Natural killer cell treated with Interleukin-12 subunit alpha and Interleukin-12 subunit beta and Interleukin-15 and Interleukin-18, amount 100 ng/mL, for 72 hours (primary cell): ENCODE measurements at regions not wholly inside any gene's neighbourhood (a gene's known extent, or its start where the extent isn't known, plus 50 kb on each side); places are given as distances from the start of the nearest gene placed in this dataset.
"Not testable (repeated sequence)": the region's sequence is repeated elsewhere in the genome, so short reads cannot be mapped to it uniquely, and the experiment has no call there.

Source experiments
- ATAC-seq, 2 donors: fragments of 150-1000 bp; cut with Tn5 transposase in 1 of 2; sonication (Bioruptor Pico), chemical (Tn5 transposase) in 1 of 2; 2 replicates each; pipeline ENCODE4 v1.10.0; 2021
- DNase-seq: peaks from one replicate; pipeline ENCODE4 v3.0.0; 2022; ENCODE audit warnings: low spot score
- H3K27ac Mint-ChIP-seq, 2 donors: 1 replicate in 1 of 2; 2 replicates in 1 of 2; pipeline ENCODE4 v1.8.0; 2022; ENCODE audit warnings: mixed read lengths in 2 of 2, mild to moderate bottlenecking in 1 of 2, moderate library complexity in 1 of 2
- H3K27me3 Mint-ChIP-seq, 2 donors: 1 replicate in 1 of 2; 2 replicates in 1 of 2; pipeline ENCODE4 v1.8.0; 2022; ENCODE audit warnings: mixed read lengths in 2 of 2
- H3K36me3 Mint-ChIP-seq: one replicate; pipeline ENCODE4 v1.8.0; 2022; ENCODE audit warnings: mixed read lengths
- H3K4me1 Mint-ChIP-seq, 2 donors: 1 replicate in 1 of 2; 2 replicates in 1 of 2; pipeline ENCODE4 v1.8.0; 2022; ENCODE audit warnings: low read depth in 2 of 2, mixed read lengths in 2 of 2, mild to moderate bottlenecking in 1 of 2
- H3K4me3 Mint-ChIP-seq: one replicate; pipeline ENCODE4 v1.8.0; 2022; ENCODE audit warnings: mixed read lengths
- H3K9me3 Mint-ChIP-seq: 2 replicates; pipeline ENCODE4 v1.8.0; 2022; ENCODE audit warnings: mixed read lengths

DNA sequence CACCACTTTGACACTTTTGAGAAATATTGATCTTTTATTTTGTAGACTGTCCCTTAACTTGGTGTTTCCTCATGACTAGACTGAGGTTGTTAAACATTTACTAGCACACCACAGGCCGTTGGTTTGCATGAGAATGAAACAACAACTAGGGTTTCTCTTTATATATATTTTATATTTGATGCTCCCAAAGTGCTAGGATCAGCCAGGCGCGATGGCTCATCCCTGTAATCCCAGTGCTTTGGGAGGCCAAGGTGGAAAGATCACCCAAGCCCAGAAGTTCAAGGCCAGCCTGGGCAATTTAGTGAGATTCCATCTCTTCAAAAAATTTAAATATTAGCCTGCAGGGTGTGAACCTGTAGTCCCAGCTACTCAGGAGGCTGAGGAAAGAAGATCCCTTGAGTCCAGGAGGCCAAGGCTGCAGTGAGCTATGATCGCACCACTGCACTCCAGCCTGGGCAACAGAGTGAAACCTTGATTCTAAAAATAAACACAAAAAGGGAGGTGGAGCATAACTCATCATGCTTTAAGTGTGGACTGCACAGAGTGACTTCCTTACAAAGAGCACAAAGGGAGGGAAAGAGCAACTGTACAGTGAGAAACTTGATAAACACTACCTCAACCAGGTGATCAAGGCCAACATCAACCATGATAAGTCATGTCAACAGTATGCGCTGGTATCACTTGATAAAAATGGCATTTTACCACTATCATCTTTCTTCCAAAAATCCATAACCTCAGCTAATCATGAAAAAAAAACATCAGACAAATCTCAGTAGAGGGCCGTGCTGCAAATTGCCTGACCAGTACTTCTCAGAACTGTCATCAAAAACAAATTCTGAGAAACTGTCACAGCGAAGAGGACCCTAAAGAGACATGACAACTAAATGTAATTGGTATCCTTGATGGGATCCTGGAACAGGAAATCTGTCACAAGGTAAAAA, 72.8 kb upstream of the ATF7IP2 start:
- ATAC-seq (no peak), DNase-seq (no peak)
- H3K9me3 Mint-ChIP-seq = no peaks in the 10 kb centered on the region
- no peak overlapping the region for H3K4me3 Mint-ChIP-seq
- no peaks in the 10 kb centered on the region for H3K36me3 Mint-ChIP-seq
- peaks cover 3 to 5% of the 10 kb centered on the region in 2 donors for H3K4me1 Mint-ChIP-seq
- peaks cover 2 to 4% of the 10 kb centered on the region in 2 donors for H3K27me3 Mint-ChIP-seq
- H3K27ac Mint-ChIP-seq = no peak overlapping the region

DNA sequence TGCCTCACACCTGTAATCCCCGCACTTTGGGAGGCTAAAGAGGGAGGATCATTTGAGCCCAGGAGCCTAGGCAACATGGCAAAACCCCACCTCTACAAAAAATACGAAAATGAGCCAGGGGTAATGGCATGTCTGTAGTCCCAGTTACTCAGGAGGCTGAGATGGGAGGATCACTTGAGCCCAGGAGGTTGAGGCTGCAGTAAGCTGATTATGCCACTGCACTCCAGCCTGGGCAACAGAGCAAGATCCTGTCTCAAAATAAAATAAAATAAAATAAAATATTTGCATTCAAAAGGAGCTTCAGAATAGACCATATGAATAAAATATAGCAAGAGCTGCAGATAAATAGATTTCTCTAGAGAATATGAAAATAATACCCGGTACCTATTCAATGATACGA, 71.5 kb upstream of the ATF7IP2 start:
- Mint-ChIP-seq H3K9me3 (no peaks in the 10 kb centered on the region), H3K4me3 (no peak overlapping the region), H3K4me1 (no peaks in the 10 kb centered on the region), H3K36me3 (no peaks in the 10 kb centered on the region), H3K27ac (no peak overlapping the region), H3K27me3 (no peaks in the 10 kb centered on the region)
- ATAC-seq (no peak), DNase-seq (no peak)

GRCh38 chr16:10314811-10315210, 71.0 kb upstream of the ATF7IP2 start:
- no peak overlapping the region for H3K27ac Mint-ChIP-seq
- ATAC-seq (no peak), DNase-seq (no peak)
- no peaks in the 10 kb centered on the region for H3K4me1 Mint-ChIP-seq
- H3K9me3 Mint-ChIP-seq = no peaks in the 10 kb centered on the region
- no peak overlapping the region for H3K4me3 Mint-ChIP-seq
- H3K36me3 Mint-ChIP-seq = no peaks in the 10 kb centered on the region
- no peaks in the 10 kb centered on the region for H3K27me3 Mint-ChIP-seq

- no peak overlapping the region for H3K27ac Mint-ChIP-seq
- ATAC-seq (no peak), DNase-seq (no peak)
- H3K27me3 Mint-ChIP-seq = no peaks in the 10 kb centered on the region
- H3K4me3 Mint-ChIP-seq = no peak overlapping the region
- H3K9me3 Mint-ChIP-seq = no peaks in the 10 kb centered on the region
- H3K4me1 Mint-ChIP-seq = no peaks in the 10 kb centered on the region
- no peaks in the 10 kb centered on the region for H3K36me3 Mint-ChIP-seq
These were observed 68.3 kb upstream of the ATF7IP2 start for GRCh38 chr16:10317425-10318001.

DNA sequence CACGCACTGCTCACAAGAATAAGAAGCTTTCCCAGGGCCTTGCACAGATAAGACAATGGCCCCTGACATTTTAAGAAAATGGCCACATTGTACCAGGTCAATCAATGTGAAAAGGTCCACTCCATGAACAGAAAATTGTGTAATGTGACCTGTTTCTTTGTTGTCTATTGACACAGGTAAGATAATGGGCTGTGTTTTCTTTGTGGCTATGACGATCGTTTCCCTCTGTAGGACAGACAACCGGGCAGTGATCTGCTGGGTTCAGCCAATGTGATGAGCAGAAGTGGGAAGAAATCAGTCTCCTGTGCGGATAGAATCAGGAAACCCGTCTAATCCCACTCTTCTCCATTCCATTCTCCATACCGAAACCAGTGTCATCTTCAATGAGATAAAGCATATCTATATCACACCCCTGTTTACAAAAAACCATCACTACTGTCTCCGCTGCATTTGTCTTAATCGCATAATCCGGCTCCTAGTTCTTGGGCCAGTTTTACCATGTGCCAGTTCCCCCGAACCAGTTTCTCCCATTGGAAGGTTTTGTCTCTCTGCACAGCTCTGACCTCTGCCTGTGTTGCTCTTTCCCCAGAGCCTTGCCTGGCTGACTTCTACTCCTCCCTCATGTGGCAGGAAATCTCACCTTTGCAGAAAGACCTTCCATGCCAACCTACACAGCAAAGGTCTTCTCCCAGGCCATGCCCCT, 66.9 kb upstream of the ATF7IP2 start:
- no peaks in the 10 kb centered on the region for H3K9me3 Mint-ChIP-seq
- no peaks in the 10 kb centered on the region for H3K36me3 Mint-ChIP-seq
- H3K4me1 Mint-ChIP-seq = no peaks in the 10 kb centered on the region
- ATAC-seq (peak in 1 of 2 donors; percentile 48), DNase-seq (no peak)
- no peak overlapping the region for H3K4me3 Mint-ChIP-seq
- H3K27me3 Mint-ChIP-seq = no peaks in the 10 kb centered on the region
- H3K27ac Mint-ChIP-seq = no peak overlapping the region

DNA sequence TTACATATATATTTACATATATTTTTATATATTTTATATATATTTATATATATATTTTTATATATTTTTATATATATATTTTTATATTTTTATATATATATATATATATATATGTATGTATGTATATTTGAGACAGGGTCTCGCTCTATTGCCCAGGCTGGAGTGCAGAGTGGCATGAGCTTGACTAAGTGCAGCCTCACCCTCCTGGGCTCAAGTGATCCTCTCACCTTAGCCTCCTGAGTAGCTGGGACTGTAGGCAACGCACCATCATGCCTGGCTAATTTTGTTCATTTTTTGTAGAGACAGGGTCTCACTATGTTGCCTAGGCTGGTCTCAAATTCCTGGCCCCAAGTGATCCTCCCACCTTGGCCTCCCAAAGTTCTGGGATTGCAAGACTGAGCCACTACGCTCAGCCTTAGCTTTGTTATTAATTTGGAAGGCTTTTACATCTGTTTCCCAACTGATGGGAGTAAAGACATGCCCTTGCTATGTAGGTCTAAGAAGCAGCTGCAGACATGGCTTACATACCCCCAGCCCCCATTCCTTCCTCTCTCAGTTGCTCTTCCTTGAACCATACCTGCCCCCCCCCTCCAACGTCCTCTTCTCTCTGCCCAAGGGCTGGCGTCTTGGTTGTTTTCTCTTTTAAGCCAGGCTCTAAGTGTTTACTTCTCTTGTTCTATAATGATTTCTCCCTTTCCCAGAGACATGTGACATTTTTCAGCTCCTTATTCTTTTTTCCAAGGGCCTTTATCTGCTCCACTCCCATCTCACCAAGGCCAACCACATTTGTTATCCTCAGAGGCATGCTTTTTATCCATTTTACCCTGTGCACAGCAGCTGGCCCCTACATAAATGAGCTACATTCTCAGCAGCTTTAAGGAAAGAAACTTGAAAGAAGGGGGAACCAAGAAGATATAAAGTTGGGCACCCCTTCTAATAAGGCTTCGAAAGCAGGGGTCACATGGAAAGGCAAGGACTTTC, 64.2 kb upstream of the ATF7IP2 start:
- Mint-ChIP-seq H3K36me3 (no peaks in the 10 kb centered on the region), H3K4me3 (no peak overlapping the region), H3K27ac (no peak overlapping the region), H3K9me3 (no peaks in the 10 kb centered on the region), H3K27me3 (no peaks in the 10 kb centered on the region), H3K4me1 (no peaks in the 10 kb centered on the region)
- no peak for DNase-seq
- ATAC-seq = no peak

GRCh38 chr16:10322723-10323527, 62.9 kb upstream of the ATF7IP2 start:
- Mint-ChIP-seq H3K36me3 (no peaks in the 10 kb centered on the region), H3K9me3 (no peaks in the 10 kb centered on the region), H3K27me3 (no peaks in the 10 kb centered on the region), H3K27ac (no peak overlapping the region), H3K4me3 (no peak overlapping the region), H3K4me1 (peaks cover 0 to 4% of the 10 kb centered on the region in 2 donors)
- no peak for ATAC-seq
- no peak for DNase-seq

GRCh38 chr16:10323528-10323869, 62.4 kb upstream of the ATF7IP2 start:
- Mint-ChIP-seq H3K9me3 (no peaks in the 10 kb centered on the region), H3K4me1 (peaks cover 0 to 6% of the 10 kb centered on the region in 2 donors), H3K27ac (no peak overlapping the region), H3K27me3 (no peaks in the 10 kb centered on the region), H3K4me3 (no peak overlapping the region), H3K36me3 (no peaks in the 10 kb centered on the region)
- ATAC-seq (no peak), DNase-seq (no peak)

DNA sequence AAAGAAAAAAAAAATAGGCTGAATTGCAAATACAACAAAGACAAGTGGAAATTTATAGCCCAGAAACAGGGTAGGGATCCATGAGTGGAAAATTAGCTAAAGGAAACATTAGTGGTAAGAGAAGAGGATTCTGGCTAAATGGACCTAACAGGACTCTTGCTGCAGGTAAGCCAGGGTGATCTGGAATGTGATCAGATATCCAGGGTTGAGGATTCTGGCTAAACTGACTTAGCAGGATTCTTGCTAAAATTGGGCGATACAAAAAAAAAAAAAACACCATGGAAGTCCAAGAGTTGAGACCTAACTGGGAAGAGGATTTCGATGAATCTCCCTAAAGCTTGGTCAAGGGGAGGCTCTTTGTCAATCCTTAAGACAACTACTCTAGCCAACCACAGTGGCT, 61.7 kb upstream of the ATF7IP2 start:
- H3K9me3 Mint-ChIP-seq = no peaks in the 10 kb centered on the region
- ATAC-seq (no peak), DNase-seq (no peak)
- no peak overlapping the region for H3K27ac Mint-ChIP-seq
- H3K4me1 Mint-ChIP-seq = peaks cover 0 to 6% of the 10 kb centered on the region in 2 donors
- H3K27me3 Mint-ChIP-seq = no peaks in the 10 kb centered on the region
- H3K36me3 Mint-ChIP-seq = no peaks in the 10 kb centered on the region
- no peak overlapping the region for H3K4me3 Mint-ChIP-seq

- DNase-seq (no peak), ATAC-seq (no peak)
- no peak overlapping the region for H3K4me3 Mint-ChIP-seq
- no peaks in the 10 kb centered on the region for H3K27me3 Mint-ChIP-seq
- no peaks in the 10 kb centered on the region for H3K9me3 Mint-ChIP-seq
- peaks cover 8 to 10% of the 10 kb centered on the region in 2 donors for H3K4me1 Mint-ChIP-seq
- no peaks in the 10 kb centered on the region for H3K36me3 Mint-ChIP-seq
- no peak overlapping the region for H3K27ac Mint-ChIP-seq
These were observed 59.9 kb upstream of the ATF7IP2 start for GRCh38 chr16:10325783-10326543.

- Mint-ChIP-seq H3K27ac (no peak overlapping the region), H3K9me3 (no peaks in the 10 kb centered on the region), H3K36me3 (no peaks in the 10 kb centered on the region), H3K27me3 (no peaks in the 10 kb centered on the region), H3K4me1 (peaks cover 8 to 10% of the 10 kb centered on the region in 2 donors), H3K4me3 (no peak overlapping the region)
- no peak for ATAC-seq
- DNase-seq = no peak
These were observed 59.2 kb upstream of the ATF7IP2 start for GRCh38 chr16:10326647-10327046.

- peaks cover 8 to 13% of the 10 kb centered on the region in 2 donors for H3K4me1 Mint-ChIP-seq
- DNase-seq = not testable (repeated sequence)
These were observed 57.6 kb upstream of the ATF7IP2 start for GRCh38 chr16:10328291-10328690.

More at GRCh38 chr16:10328291-10328690, 57.6 kb upstream of the ATF7IP2 start:
- not testable (repeated sequence) for H3K4me3 Mint-ChIP-seq, ATAC-seq, H3K27me3 Mint-ChIP-seq, H3K27ac Mint-ChIP-seq, H3K36me3 Mint-ChIP-seq, H3K9me3 Mint-ChIP-seq
